IgD-negative memory B cell (primary cell): ENCODE measurements at regions not wholly inside any gene's neighbourhood (a gene's known extent, or its start where the extent isn't known, plus 50 kb on each side); places are given as distances from the start of the nearest gene placed in this dataset.
"Not testable (repeated sequence)": the region's sequence is repeated elsewhere in the genome, so short reads cannot be mapped to it uniquely, and the experiment has no call there.

Experiments used
- H3K27ac Mint-ChIP-seq, 3 donors: one replicate each; pipeline ENCODE4 v1.8.0; 2020 to 2022; ENCODE audit warnings: mild to moderate bottlenecking in 3 of 3, mixed read lengths in 3 of 3, moderate library complexity in 1 of 3
- H3K27me3 Mint-ChIP-seq: one replicate; pipeline ENCODE4 v1.8.0; 2021; ENCODE audit warnings: mixed read lengths
- H3K36me3 Mint-ChIP-seq: one replicate; pipeline ENCODE4 v1.8.0; 2020; ENCODE audit warnings: mild to moderate bottlenecking, mixed read lengths
- H3K4me1 Mint-ChIP-seq, 3 donors: one replicate each; pipeline ENCODE4 v1.8.0; 2020 to 2022; ENCODE audit warnings: mixed read lengths in 3 of 3, mild to moderate bottlenecking in 1 of 3
- H3K4me3 Mint-ChIP-seq, 4 donors: one replicate each; pipeline ENCODE4 v1.8.0; 2020 to 2022; ENCODE audit warnings: mild to moderate bottlenecking in 4 of 4, mixed read lengths in 4 of 4, moderate library complexity in 3 of 4
- H3K9me3 Mint-ChIP-seq, 3 donors: one replicate each; pipeline ENCODE4 v1.8.0; 2020 to 2021; ENCODE audit warnings: mixed read lengths in 3 of 3, mild to moderate bottlenecking in 1 of 3

GRCh38 chr1:106292130-106292529 is 764.3 kb upstream of the PRMT6 start:
- Mint-ChIP-seq H3K36me3 (peaks cover 3% of the 10 kb centered on the region), H3K27ac (no peak overlapping the region), H3K4me1 (no peaks in the 10 kb centered on the region), H3K9me3 (no peaks in the 10 kb centered on the region), H3K27me3 (no peaks in the 10 kb centered on the region), H3K4me3 (no peak overlapping the region)

GRCh38 chr1:106296431-106296830 is 760.0 kb upstream of the PRMT6 start:
- no peaks in the 10 kb centered on the region for H3K9me3 Mint-ChIP-seq

GRCh38 chr1:106304106-106304505 is 752.4 kb upstream of the PRMT6 start:
- Mint-ChIP-seq H3K27ac (no peak overlapping the region), H3K4me3 (no peak overlapping the region), H3K9me3 (peaks cover 0 to 6% (median 6%) of the 10 kb centered on the region in 3 donors), H3K27me3 (no peaks in the 10 kb centered on the region), H3K36me3 (no peaks in the 10 kb centered on the region), H3K4me1 (no peaks in the 10 kb centered on the region)

More at GRCh38 chr1:106296431-106296830, 760.0 kb upstream of the PRMT6 start:
- H3K4me3 Mint-ChIP-seq: no peak overlapping the region
- H3K27me3 Mint-ChIP-seq: no peaks in the 10 kb centered on the region
- H3K4me1 Mint-ChIP-seq: no peaks in the 10 kb centered on the region
- H3K27ac Mint-ChIP-seq: no peak overlapping the region
- H3K36me3 Mint-ChIP-seq: no peaks in the 10 kb centered on the region

GRCh38 chr1:106319612-106320011 is 736.9 kb upstream of the PRMT6 start:
- Mint-ChIP-seq H3K36me3 (no peaks in the 10 kb centered on the region), H3K4me3 (no peak overlapping the region), H3K9me3 (peaks cover 3 to 8% (median 4%) of the 10 kb centered on the region in 3 donors), H3K4me1 (no peaks in the 10 kb centered on the region), H3K27ac (no peak overlapping the region), H3K27me3 (no peaks in the 10 kb centered on the region)

GRCh38 chr1:106325600-106325999 is 730.9 kb upstream of the PRMT6 start:
- Mint-ChIP-seq H3K27ac (no peak overlapping the region), H3K36me3 (no peaks in the 10 kb centered on the region), H3K27me3 (no peaks in the 10 kb centered on the region), H3K4me3 (no peak overlapping the region), H3K4me1 (no peaks in the 10 kb centered on the region), H3K9me3 (peaks cover 0 to 3% (median 1%) of the 10 kb centered on the region in 3 donors)

GRCh38 chr1:106344494-106344893 is 712.0 kb upstream of the PRMT6 start:
- peaks cover 0 to 4% (median 2%) of the 10 kb centered on the region in 3 donors for H3K9me3 Mint-ChIP-seq
- no peaks in the 10 kb centered on the region for H3K36me3 Mint-ChIP-seq
- H3K4me1 Mint-ChIP-seq: no peaks in the 10 kb centered on the region
- no peaks in the 10 kb centered on the region for H3K27me3 Mint-ChIP-seq
- no peak overlapping the region for H3K27ac Mint-ChIP-seq
- H3K4me3 Mint-ChIP-seq: no peak overlapping the region

GRCh38 chr1:106360252-106360651 is 696.2 kb upstream of the PRMT6 start:
- H3K4me3 Mint-ChIP-seq: no peak overlapping the region
- H3K9me3 Mint-ChIP-seq: peaks cover 2 to 29% (median 11%) of the 10 kb centered on the region in 3 donors
- no peak overlapping the region for H3K27ac Mint-ChIP-seq
- no peaks in the 10 kb centered on the region for H3K27me3 Mint-ChIP-seq
- H3K36me3 Mint-ChIP-seq: no peaks in the 10 kb centered on the region
- no peaks in the 10 kb centered on the region for H3K4me1 Mint-ChIP-seq

GRCh38 chr1:106366627-106367319 is 689.7 kb upstream of the PRMT6 start:
- no peaks in the 10 kb centered on the region for H3K36me3 Mint-ChIP-seq
- H3K9me3 Mint-ChIP-seq: peaks cover 1 to 7% (median 5%) of the 10 kb centered on the region in 3 donors
- H3K4me1 Mint-ChIP-seq: no peaks in the 10 kb centered on the region
- no peak overlapping the region for H3K4me3 Mint-ChIP-seq
- H3K27me3 Mint-ChIP-seq: no peaks in the 10 kb centered on the region
- H3K27ac Mint-ChIP-seq: peak overlapping the region in 1 of 3 donors; percentile 82

- peaks cover 0 to 6% (median 0%) of the 10 kb centered on the region in 3 donors for H3K9me3 Mint-ChIP-seq
- no peaks in the 10 kb centered on the region for H3K36me3 Mint-ChIP-seq
- no peaks in the 10 kb centered on the region for H3K27me3 Mint-ChIP-seq
- H3K4me1 Mint-ChIP-seq: no peaks in the 10 kb centered on the region
- no peak overlapping the region for H3K27ac Mint-ChIP-seq
- no peak overlapping the region for H3K4me3 Mint-ChIP-seq
Measured at GRCh38 chr1:106378261-106378660, 678.2 kb upstream of the PRMT6 start.

- Mint-ChIP-seq H3K4me3 (no peak overlapping the region), H3K9me3 (no peaks in the 10 kb centered on the region), H3K27ac (no peak overlapping the region), H3K4me1 (no peaks in the 10 kb centered on the region), H3K36me3 (no peaks in the 10 kb centered on the region), H3K27me3 (no peaks in the 10 kb centered on the region)
Measured at GRCh38 chr1:106380772-106381171, 675.7 kb upstream of the PRMT6 start.

GRCh38 chr1:106389160-106389559 is 667.3 kb upstream of the PRMT6 start:
- not testable (repeated sequence) for H3K4me1 Mint-ChIP-seq, H3K27ac Mint-ChIP-seq, H3K36me3 Mint-ChIP-seq, H3K27me3 Mint-ChIP-seq, H3K4me3 Mint-ChIP-seq, H3K9me3 Mint-ChIP-seq

- Mint-ChIP-seq H3K27me3 (no peaks in the 10 kb centered on the region), H3K9me3 (peaks cover 0 to 3% (median 0%) of the 10 kb centered on the region in 3 donors), H3K4me1 (no peaks in the 10 kb centered on the region), H3K4me3 (no peak overlapping the region), H3K27ac (no peak overlapping the region), H3K36me3 (peaks cover 2% of the 10 kb centered on the region)
Measured at GRCh38 chr1:106393046-106393445, 663.4 kb upstream of the PRMT6 start.

GRCh38 chr1:106396020-106396419 is 660.5 kb upstream of the PRMT6 start:
- Mint-ChIP-seq H3K27ac (no peak overlapping the region), H3K9me3 (no peaks in the 10 kb centered on the region)

GRCh38 chr1:106398391-106398790 is 658.1 kb upstream of the PRMT6 start:
- H3K27me3 Mint-ChIP-seq: no peaks in the 10 kb centered on the region
- no peaks in the 10 kb centered on the region for H3K4me1 Mint-ChIP-seq
- no peaks in the 10 kb centered on the region for H3K9me3 Mint-ChIP-seq
- H3K27ac Mint-ChIP-seq: no peak overlapping the region
- no peak overlapping the region for H3K4me3 Mint-ChIP-seq
- no peaks in the 10 kb centered on the region for H3K36me3 Mint-ChIP-seq

More at GRCh38 chr1:106396020-106396419, 660.5 kb upstream of the PRMT6 start:
- H3K27me3 Mint-ChIP-seq: no peaks in the 10 kb centered on the region
- H3K4me1 Mint-ChIP-seq: no peaks in the 10 kb centered on the region
- H3K4me3 Mint-ChIP-seq: no peak overlapping the region
- no peaks in the 10 kb centered on the region for H3K36me3 Mint-ChIP-seq

GRCh38 chr1:106406114-106406513 is 650.4 kb upstream of the PRMT6 start:
- no peaks in the 10 kb centered on the region for H3K4me1 Mint-ChIP-seq
- no peaks in the 10 kb centered on the region for H3K36me3 Mint-ChIP-seq
- no peak overlapping the region for H3K4me3 Mint-ChIP-seq
- no peaks in the 10 kb centered on the region for H3K27me3 Mint-ChIP-seq
- no peak overlapping the region for H3K27ac Mint-ChIP-seq
- no peaks in the 10 kb centered on the region for H3K9me3 Mint-ChIP-seq

- H3K27me3 Mint-ChIP-seq, H3K4me1 Mint-ChIP-seq, H3K4me3 Mint-ChIP-seq, H3K27ac Mint-ChIP-seq, H3K9me3 Mint-ChIP-seq, H3K36me3 Mint-ChIP-seq: not testable (repeated sequence)
Measured at GRCh38 chr1:106412321-106412720, 644.2 kb upstream of the PRMT6 start.
